SH-SY5Y (cell line): ENCODE measurements at regions not wholly inside any gene's neighbourhood (a gene's known extent, or its start where the extent isn't known, plus 50 kb on each side); places are given as distances from the start of the nearest gene placed in this dataset.
A peak's percentile ranks its signal among the peaks of the same experiment; 100 is the strongest.

Experiments
- GATA2 ChIP-seq: IDR thresholded peaks from 2 replicates; pipeline ENCODE4 v1.6.1; 2011; ENCODE audit warnings: mild to moderate bottlenecking, low read depth, low read length
- GATA3 ChIP-seq: IDR thresholded peaks from 2 replicates; pipeline ENCODE4 v1.6.1; 2011; ENCODE audit warnings: low read depth, mild to moderate bottlenecking, low read length, moderate library complexity

GRCh38 chr6:115821798-115822197 is 238.9 kb downstream of the FRK start:
- TF ChIP-seq GATA2 (no peak), GATA3 (no peak)

GRCh38 chr6:115819506-115819905 is 241.2 kb downstream of the FRK start:
- no peak for TF ChIP-seq GATA2
- TF ChIP-seq GATA3: no peak

GRCh38 chr6:115817161-115817560 is 243.5 kb downstream of the FRK start:
- TF ChIP-seq GATA2: no peak

GRCh38 chr6:115814907-115815306 is 245.8 kb downstream of the FRK start:
- TF ChIP-seq GATA2 (no peak), GATA3 (no peak)

GRCh38 chr6:115811541-115811940 is 249.2 kb downstream of the FRK start:
- TF ChIP-seq GATA2 (no peak), GATA3 (no peak)

GRCh38 chr6:115798229-115798628 is 262.5 kb downstream of the FRK start:
- no peak for TF ChIP-seq GATA2
- no peak for TF ChIP-seq GATA3

GRCh38 chr6:115796829-115797228 is 263.9 kb downstream of the FRK start:
- TF ChIP-seq GATA2 (no peak), GATA3 (no peak)

- TF ChIP-seq GATA3: no peak
- TF ChIP-seq GATA2: peak; percentile 62; the same call in 1 of the 2 replicates
Measured at GRCh38 chr6:115796061-115796460, 264.6 kb downstream of the FRK start.

GRCh38 chr6:115783402-115784061 is 277.2 kb downstream of the FRK start:
- TF ChIP-seq GATA3: no peak
- TF ChIP-seq GATA2: no peak

GRCh38 chr6:115782612-115783011 is 278.1 kb downstream of the FRK start:
- no peak for TF ChIP-seq GATA3
- TF ChIP-seq GATA2: no peak

- TF ChIP-seq GATA3 (peak; percentile 94), GATA2 (peak; percentile 79)
Measured at GRCh38 chr6:115773741-115774140, 286.9 kb downstream of the FRK start.

- TF ChIP-seq GATA2 (no peak), GATA3 (no peak)
Measured at GRCh38 chr6:115770851-115771250, 289.8 kb downstream of the FRK start.

GRCh38 chr6:115768500-115768899 is 292.2 kb downstream of the FRK start:
- TF ChIP-seq GATA2 (no peak), GATA3 (no peak)

GRCh38 chr6:115767931-115768330 is 292.8 kb downstream of the FRK start:
- TF ChIP-seq GATA2: no peak

GRCh38 chr6:115766745-115767462 is 293.8 kb downstream of the FRK start:
- TF ChIP-seq GATA3: no peak
- TF ChIP-seq GATA2: no peak

GRCh38 chr6:115765966-115766365 is 294.7 kb downstream of the FRK start:
- TF ChIP-seq GATA2: no peak
- TF ChIP-seq GATA3: no peak
